ENCODE measurements at regions not wholly inside any gene's neighbourhood (a gene's known extent, or its start where the extent isn't known, plus 50 kb on each side); places are given as distances from the start of the nearest gene placed in this dataset.

DNA sequence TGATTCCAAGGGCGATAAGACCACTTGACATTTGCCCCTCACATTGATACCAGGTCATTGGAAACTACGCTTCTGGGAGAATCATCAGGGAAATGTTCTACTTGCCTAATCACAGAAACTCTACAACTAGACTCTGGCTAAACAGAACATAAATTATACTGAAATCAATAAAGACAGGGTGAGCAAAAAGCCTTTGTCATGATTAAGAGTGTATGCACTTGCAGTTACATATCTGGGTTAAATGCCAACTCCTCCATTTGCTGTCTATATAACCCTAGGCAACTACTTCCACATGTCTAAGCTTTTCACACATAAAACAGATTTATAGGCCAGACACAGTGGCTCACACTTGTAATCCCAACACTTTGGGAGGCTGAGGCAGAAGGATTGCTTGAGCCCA, 125.7 kb downstream of the PHLDA1 start:
- TF ChIP-seq, protein P1, sequence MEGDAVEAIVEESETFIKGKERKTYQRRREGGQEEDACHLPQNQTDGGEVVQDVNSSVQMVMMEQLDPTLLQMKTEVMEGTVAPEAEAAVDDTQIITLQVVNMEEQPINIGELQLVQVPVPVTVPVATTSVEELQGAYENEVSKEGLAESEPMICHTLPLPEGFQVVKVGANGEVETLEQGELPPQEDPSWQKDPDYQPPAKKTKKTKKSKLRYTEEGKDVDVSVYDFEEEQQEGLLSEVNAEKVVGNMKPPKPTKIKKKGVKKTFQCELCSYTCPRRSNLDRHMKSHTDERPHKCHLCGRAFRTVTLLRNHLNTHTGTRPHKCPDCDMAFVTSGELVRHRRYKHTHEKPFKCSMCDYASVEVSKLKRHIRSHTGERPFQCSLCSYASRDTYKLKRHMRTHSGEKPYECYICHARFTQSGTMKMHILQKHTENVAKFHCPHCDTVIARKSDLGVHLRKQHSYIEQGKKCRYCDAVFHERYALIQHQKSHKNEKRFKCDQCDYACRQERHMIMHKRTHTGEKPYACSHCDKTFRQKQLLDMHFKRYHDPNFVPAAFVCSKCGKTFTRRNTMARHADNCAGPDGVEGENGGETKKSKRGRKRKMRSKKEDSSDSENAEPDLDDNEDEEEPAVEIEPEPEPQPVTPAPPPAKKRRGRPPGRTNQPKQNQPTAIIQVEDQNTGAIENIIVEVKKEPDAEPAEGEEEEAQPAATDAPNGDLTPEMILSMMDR (IDR thresholded peaks at IDR 0.05), result no peak
- TF ChIP-seq POLR2A (IDR thresholded peaks at IDR 0.05) (no peak), POLR2AphosphoS5 (IDR thresholded peaks at IDR 0.05) (no peak)

Measured in prostate gland (tissue), 2 donors.